OCI-LY7 (cell line): ENCODE measurements at regions not wholly inside any gene's neighbourhood (a gene's known extent, or its start where the extent isn't known, plus 50 kb on each side); places are given as distances from the start of the nearest gene placed in this dataset.

ENCODE experiments used
- BruUV-seq: library from RNA; stranded (reverse); fragments of 400-500 nt; replicated peaks from 2 replicates; lab custom pipeline; 2021; lab: Mats Ljungman, UMichigan
- CTCF ChIA-PET: fragments of 300-600 bp; sonication (Branson Sonifier 250); formaldehyde crosslinking; loops from one replicate; lab custom pipeline; 2022; ENCODE audit warnings: antibody characterized with exemption; ENCODE audit not compliant: unreplicated experiment; lab: Charles Lee
- POLR2A ChIA-PET: fragments of 300-600 bp; sonication (Branson Sonifier 250); formaldehyde crosslinking; loops from one replicate; lab custom pipeline; 2022; ENCODE audit warnings: antibody characterized with exemption; lab: Charles Lee
- DNase-seq: peaks from one replicate; pipeline ENCODE4 v3.0.0-alpha.2; 2015; ENCODE audit warnings: low spot score
- H2AFZ ChIP-seq: fragments of 200-600 bp; sonication (generic), shearing (Covaris generic); 2 replicates; pipeline ENCODE4 v1.6.1; 2014; ENCODE audit warnings: mild to moderate bottlenecking, antibody characterized with exemption, low read length, moderate library complexity
- H3K27ac ChIP-seq: fragments of 200-600 bp; sonication (generic); 2 replicates; pipeline ENCODE4 v1.5.1; 2014; ENCODE audit warnings: mixed run types, low read depth, mild to moderate bottlenecking, moderate library complexity, low read length, inconsistent platforms; ENCODE audit not compliant: poor library complexity, severe bottlenecking
- H3K36me3 ChIP-seq: fragments of 200-600 bp; sonication (generic); 2 replicates; pipeline ENCODE4 v1.6.1; 2014; ENCODE audit warnings: mild to moderate bottlenecking, antibody characterized with exemption, low read length, moderate library complexity, mixed read lengths; ENCODE audit not compliant: insufficient read depth
- H3K4me1 ChIP-seq: fragments of 200-600 bp; sonication (generic); 2 replicates; pipeline ENCODE4 v1.5.1; 2014; ENCODE audit warnings: mild to moderate bottlenecking, low read length; ENCODE audit not compliant: insufficient read depth, poor library complexity, severe bottlenecking
- H3K4me2 ChIP-seq: fragments of 200-600 bp; sonication (generic); 2 replicates; pipeline ENCODE4 v1.6.1; 2014; ENCODE audit warnings: mild to moderate bottlenecking, low read length
- H3K4me3 ChIP-seq: fragments of 200-600 bp; sonication (generic); 2 replicates; pipeline ENCODE4 v1.5.1; 2014; ENCODE audit warnings: mild to moderate bottlenecking, low read depth, low read length; ENCODE audit not compliant: poor library complexity, severe bottlenecking
- H3K79me2 ChIP-seq: fragments of 200-600 bp; sonication (generic); 2 replicates; pipeline ENCODE4 v1.6.1; 2016; ENCODE audit warnings: low read depth, mild to moderate bottlenecking, low read length, moderate library complexity, mixed read lengths; ENCODE audit not compliant: insufficient read depth
- H3K9me2 ChIP-seq: fragments of 200-600 bp; sonication (generic); 2 replicates; pipeline ENCODE4 v1.6.1; 2016; ENCODE audit warnings: mild to moderate bottlenecking, low read length, mixed read lengths; ENCODE audit not compliant: insufficient read depth
- H3K9me3 ChIP-seq: fragments of 200-600 bp; sonication (generic); 2 replicates; pipeline ENCODE4 v1.6.1; 2014; ENCODE audit warnings: mild to moderate bottlenecking, mixed run types, low read length, mixed read lengths
- H4K20me1 ChIP-seq: fragments of 200-600 bp; sonication (generic); 2 replicates; pipeline ENCODE4 v1.6.1; 2014; ENCODE audit warnings: mild to moderate bottlenecking, antibody characterized with exemption, low read length, moderate library complexity, mixed read lengths; ENCODE audit not compliant: insufficient read depth
- EZH2phosphoT487 ChIP-seq: fragments of 200-600 bp; sonication (generic); IDR thresholded peaks from 2 replicates; pipeline ENCODE4 v1.6.1; 2018; ENCODE audit warnings: low read depth, borderline replicate concordance, mild to moderate bottlenecking, mixed run types, antibody characterized with exemption, low read length, moderate library complexity, mixed read lengths
- intact Hi-C: fragments of 100-400 bp; cut with micrococcal nuclease; formaldehyde crosslinking; loops from one replicate; pipeline ENCODE4 v1.10.0; 2022; ENCODE audit not compliant: unreplicated experiment
- TF ChIP-seq, protein P1 (sequence below): fragments of 200-600 bp; sonication (generic); conservative IDR thresholded peaks from 2 replicates; pipeline ENCODE4 v1.5.1; 2014; ENCODE audit warnings: mild to moderate bottlenecking, antibody characterized with exemption, low read length, moderate library complexity, mixed read lengths

DNA sequence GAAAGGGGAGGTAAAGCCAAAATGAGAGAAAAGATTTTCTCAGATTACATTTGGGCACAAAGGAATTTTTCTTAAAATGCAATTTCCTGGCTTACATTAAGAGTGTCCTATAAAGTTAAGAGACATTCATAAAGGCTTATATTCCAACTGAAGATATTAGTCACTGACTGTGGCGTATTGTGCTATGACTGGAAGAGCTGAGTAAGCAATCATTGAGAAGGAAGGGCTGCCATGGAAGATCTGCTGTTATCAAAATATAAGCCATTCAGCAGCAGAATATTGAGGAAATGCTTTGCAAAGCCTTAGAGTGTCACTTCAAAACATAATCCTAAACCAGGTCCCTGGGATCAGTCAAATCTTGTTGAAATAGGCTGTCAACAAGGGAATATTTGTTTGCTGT, 593.9 kb downstream of the TUSC7 start:
- Histone ChIP-seq H4K20me1 (no peaks in the 10 kb centered on the region), H3K9me3 (no peaks in the 10 kb centered on the region), H3K4me2 (no peak overlapping the region), H3K4me3 (no peak overlapping the region), H3K4me1 (no peaks in the 10 kb centered on the region), H3K79me2 (no peaks in the 10 kb centered on the region), H3K36me3 (no peaks in the 10 kb centered on the region), H3K27ac (no peak overlapping the region), H3K9me2 (no peaks in the 10 kb centered on the region), H2AFZ (no peak overlapping the region)
- DNase-seq, result no peak
- POLR2A ChIA-PET, result no interaction called here
- intact Hi-C loops, result no loop called here
- CTCF ChIA-PET, result no interaction called here
- TF ChIP-seq EZH2phosphoT487, result no peak
- TF ChIP-seq, protein P1, sequence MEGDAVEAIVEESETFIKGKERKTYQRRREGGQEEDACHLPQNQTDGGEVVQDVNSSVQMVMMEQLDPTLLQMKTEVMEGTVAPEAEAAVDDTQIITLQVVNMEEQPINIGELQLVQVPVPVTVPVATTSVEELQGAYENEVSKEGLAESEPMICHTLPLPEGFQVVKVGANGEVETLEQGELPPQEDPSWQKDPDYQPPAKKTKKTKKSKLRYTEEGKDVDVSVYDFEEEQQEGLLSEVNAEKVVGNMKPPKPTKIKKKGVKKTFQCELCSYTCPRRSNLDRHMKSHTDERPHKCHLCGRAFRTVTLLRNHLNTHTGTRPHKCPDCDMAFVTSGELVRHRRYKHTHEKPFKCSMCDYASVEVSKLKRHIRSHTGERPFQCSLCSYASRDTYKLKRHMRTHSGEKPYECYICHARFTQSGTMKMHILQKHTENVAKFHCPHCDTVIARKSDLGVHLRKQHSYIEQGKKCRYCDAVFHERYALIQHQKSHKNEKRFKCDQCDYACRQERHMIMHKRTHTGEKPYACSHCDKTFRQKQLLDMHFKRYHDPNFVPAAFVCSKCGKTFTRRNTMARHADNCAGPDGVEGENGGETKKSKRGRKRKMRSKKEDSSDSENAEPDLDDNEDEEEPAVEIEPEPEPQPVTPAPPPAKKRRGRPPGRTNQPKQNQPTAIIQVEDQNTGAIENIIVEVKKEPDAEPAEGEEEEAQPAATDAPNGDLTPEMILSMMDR, result no peak
- BruUV-seq, result no TSS peak

DNA sequence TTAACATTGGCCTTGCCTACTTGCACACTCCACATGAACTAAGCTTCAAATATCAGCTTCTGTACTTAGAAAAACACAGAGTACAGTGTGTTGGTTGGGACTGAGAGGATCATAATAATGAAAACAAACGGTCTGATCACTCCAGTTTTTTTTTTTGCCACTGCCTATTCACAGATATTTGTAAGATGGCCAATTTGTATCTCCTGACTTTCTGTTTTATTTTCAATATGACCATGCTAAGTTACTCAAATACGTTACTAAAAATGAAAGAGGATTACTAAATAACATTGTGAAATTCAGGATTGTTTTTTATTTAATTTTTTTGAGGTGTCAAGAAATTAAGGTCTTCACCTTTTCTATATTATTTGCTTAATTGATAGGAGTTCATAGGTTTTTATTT, 595.1 kb downstream of the TUSC7 start:
- no peak overlapping the region for H2AFZ ChIP-seq

DNA sequence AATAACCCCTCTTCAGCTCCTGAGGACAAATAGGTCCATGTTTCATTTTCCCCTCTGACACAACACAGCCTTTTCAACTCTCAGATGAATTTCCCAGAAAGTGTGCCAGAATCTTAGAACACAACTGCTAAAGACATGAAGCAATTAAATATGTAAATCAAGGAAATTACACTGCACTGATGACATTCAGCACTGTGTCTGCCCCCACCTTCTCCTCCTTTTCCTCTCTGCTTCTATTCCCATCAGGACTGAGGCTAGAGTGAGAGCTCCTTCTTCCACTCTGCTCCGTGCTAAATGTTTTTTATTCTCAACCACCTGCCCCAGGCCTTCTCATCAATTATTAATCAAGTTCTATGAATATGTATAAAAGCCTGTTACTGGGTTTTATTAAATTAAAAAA, 596.1 kb downstream of the TUSC7 start:
- ChIA-PET POLR2A (no interaction called here), CTCF (no interaction called here)
- H3K4me2 ChIP-seq, result no peak overlapping the region
- no peaks in the 10 kb centered on the region for H4K20me1 ChIP-seq
- no TSS peak for BruUV-seq
- no peaks in the 10 kb centered on the region for H3K4me1 ChIP-seq
- no peaks in the 10 kb centered on the region for H3K36me3 ChIP-seq
- no peak overlapping the region for H3K4me3 ChIP-seq
- TF ChIP-seq, protein P1, result no peak
- TF ChIP-seq EZH2phosphoT487, result no peak
- H3K27ac ChIP-seq, result no peak overlapping the region
- no peaks in the 10 kb centered on the region for H3K79me2 ChIP-seq
- intact Hi-C loops, result no loop called here
- no peaks in the 10 kb centered on the region for H3K9me3 ChIP-seq
- H3K9me2 ChIP-seq, result no peaks in the 10 kb centered on the region
- H2AFZ ChIP-seq, result no peak overlapping the region
- no peak for DNase-seq

More for the DNA sequence above, 595.1 kb downstream of the TUSC7 start:
- no TSS peak for BruUV-seq
- no peaks in the 10 kb centered on the region for H3K4me1 ChIP-seq
- POLR2A ChIA-PET, result no interaction called here
- no peak for DNase-seq
- intact Hi-C loops, result no loop called here
- H3K9me2 ChIP-seq, result no peaks in the 10 kb centered on the region
- no peaks in the 10 kb centered on the region for H3K9me3 ChIP-seq
- no peaks in the 10 kb centered on the region for H3K79me2 ChIP-seq
- H3K27ac ChIP-seq, result no peak overlapping the region
- TF ChIP-seq, protein P1, result no peak
- TF ChIP-seq EZH2phosphoT487, result no peak
- H4K20me1 ChIP-seq, result no peaks in the 10 kb centered on the region
- no peak overlapping the region for H3K4me2 ChIP-seq
- no peak overlapping the region for H3K4me3 ChIP-seq
- no peaks in the 10 kb centered on the region for H3K36me3 ChIP-seq
- CTCF ChIA-PET, result no interaction called here
